GM21515 (cell line): ENCODE measurements at regions not wholly inside any gene's neighbourhood (a gene's known extent, or its start where the extent isn't known, plus 50 kb on each side); places are given as distances from the start of the nearest gene placed in this dataset.

Experiments
- ATAC-seq: cut with Tn5 transposase; IDR thresholded peaks from one replicate; pipeline ENCODE4 v1.9.1; 2021; ENCODE audit not compliant: unreplicated experiment

GRCh38 chr13:50352720-50353480 lies 337.7 kb downstream of the KCNRG start:
- no peak for ATAC-seq

GRCh38 chr13:50353651-50354415 lies 338.6 kb downstream of the KCNRG start:
- no peak for ATAC-seq

GRCh38 chr13:50355797-50356196 lies 340.6 kb downstream of the KCNRG start:
- no peak for ATAC-seq

GRCh38 chr13:50357136-50357535 lies 341.9 kb downstream of the KCNRG start:
- no peak for ATAC-seq

- ATAC-seq: no peak
These were observed 342.4 kb downstream of the KCNRG start for GRCh38 chr13:50357586-50358118.

- no peak for ATAC-seq
These were observed 343.2 kb downstream of the KCNRG start for GRCh38 chr13:50358231-50359040.

- no peak for ATAC-seq
These were observed 343.8 kb downstream of the KCNRG start for GRCh38 chr13:50359041-50359367.

- ATAC-seq: no peak
These were observed 344.5 kb downstream of the KCNRG start for GRCh38 chr13:50359779-50360178.

- no peak for ATAC-seq
These were observed 345.4 kb downstream of the KCNRG start for GRCh38 chr13:50360637-50361036.

- ATAC-seq: no peak
These were observed 346.0 kb downstream of the KCNRG start for GRCh38 chr13:50361282-50361681.

- ATAC-seq: peak; percentile 55
These were observed 350.5 kb downstream of the KCNRG start for GRCh38 chr13:50365408-50366391.

- peak; percentile 62 for ATAC-seq
These were observed 351.4 kb downstream of the KCNRG start for GRCh38 chr13:50366488-50367174.

- no peak for ATAC-seq
These were observed 354.4 kb downstream of the KCNRG start for GRCh38 chr13:50369646-50370045.

GRCh38 chr13:50370303-50370950 lies 355.2 kb downstream of the KCNRG start:
- ATAC-seq: peak; percentile 54

- no peak for ATAC-seq
These were observed 359.3 kb downstream of the KCNRG start for GRCh38 chr13:50374517-50374916.

- ATAC-seq: no peak
These were observed 360.5 kb downstream of the KCNRG start for GRCh38 chr13:50375792-50376191.

GRCh38 chr13:50376895-50377575 lies 361.8 kb downstream of the KCNRG start:
- no peak for ATAC-seq

- no peak for ATAC-seq
These were observed 362.6 kb downstream of the KCNRG start for GRCh38 chr13:50377726-50378270.
